ENCODE measurements at regions not wholly inside any gene's neighbourhood (a gene's known extent, or its start where the extent isn't known, plus 50 kb on each side); places are given as distances from the start of the nearest gene placed in this dataset.

- TF ChIP-seq CTCF (IDR thresholded peaks at IDR 0.05) (no peak), POLR2A (IDR thresholded peaks at IDR 0.05) (no peak)
These were observed 61.5 kb upstream of the ANXA1 start for GRCh38 chr9:73090214-73090613.
